ENCODE measurements at regions not wholly inside any gene's neighbourhood (a gene's known extent, or its start where the extent isn't known, plus 50 kb on each side); places are given as distances from the start of the nearest gene placed in this dataset.

DNA sequence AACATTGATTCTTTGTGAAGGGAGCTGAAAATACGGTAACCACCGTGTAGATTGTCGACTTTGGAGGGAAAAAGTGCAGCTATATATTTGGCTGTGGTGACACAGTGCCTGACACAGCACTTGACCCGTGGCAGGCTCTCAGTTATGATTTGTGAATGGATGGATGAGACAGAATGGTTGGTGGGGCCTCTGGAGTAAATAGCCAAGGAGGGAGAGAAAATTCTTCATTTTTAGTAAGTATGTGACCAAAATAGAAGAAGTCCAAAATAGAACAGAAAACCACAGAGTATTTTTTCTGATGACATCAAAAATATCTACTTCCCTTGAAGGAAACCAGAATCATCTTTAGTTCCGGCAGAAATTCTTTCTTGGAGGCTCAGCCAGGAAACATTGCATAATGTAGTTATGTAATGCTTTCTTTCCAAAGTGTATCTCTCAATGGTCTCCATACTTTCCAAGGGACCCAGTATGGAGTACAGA is 82.0 kb upstream of the WSCD2 start:
- no peak for DNase-seq (ENCODE audit: low spot score)
- Mint-ChIP-seq H3K36me3 (ENCODE audit: low read depth) (no peaks in the 10 kb centered on the region), H3K27ac (ENCODE audit: unreplicated experiment) (no peak overlapping the region), H3K4me1 (ENCODE audit: low read depth) (peaks cover 5% of the 10 kb centered on the region), H3K9me3 (ENCODE audit: low read depth) (no peaks in the 10 kb centered on the region), H3K4me3 (ENCODE audit: unreplicated experiment) (no peak overlapping the region), H3K27me3 (ENCODE audit: low read depth) (peaks cover 13% of the 10 kb centered on the region)
- TF ChIP-seq CTCF (IDR thresholded peaks at IDR 0.05) = no peak

DNA sequence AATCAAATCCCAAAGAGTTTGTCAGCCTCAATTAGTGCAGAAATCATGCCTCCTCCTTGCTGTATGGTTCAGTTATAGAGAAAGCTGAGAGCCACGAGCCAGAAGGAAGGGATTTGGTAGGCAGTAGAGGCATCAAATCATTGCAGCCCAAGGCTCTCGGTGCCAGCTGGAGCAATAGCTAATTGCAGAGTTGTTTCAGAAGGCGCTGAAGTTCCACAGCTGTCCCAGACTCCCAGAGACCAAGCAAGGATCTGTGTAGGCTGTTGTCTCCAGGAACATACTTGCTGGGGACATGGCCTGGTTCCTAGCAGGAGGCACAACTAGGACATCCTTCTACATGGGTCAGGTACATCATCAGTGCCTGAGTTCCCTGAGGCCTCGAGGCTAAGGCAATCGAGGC is 80.4 kb upstream of the WSCD2 start:
- DNase-seq (ENCODE audit: low spot score) = no peak
- Mint-ChIP-seq H3K27ac (ENCODE audit: unreplicated experiment) (no peak overlapping the region), H3K36me3 (ENCODE audit: low read depth) (no peaks in the 10 kb centered on the region), H3K9me3 (ENCODE audit: low read depth) (no peaks in the 10 kb centered on the region), H3K27me3 (ENCODE audit: low read depth) (peaks cover 13% of the 10 kb centered on the region), H3K4me3 (ENCODE audit: unreplicated experiment) (no peak overlapping the region), H3K4me1 (ENCODE audit: low read depth) (peaks cover 5% of the 10 kb centered on the region)
- no peak for TF ChIP-seq CTCF (IDR thresholded peaks at IDR 0.05)

DNA sequence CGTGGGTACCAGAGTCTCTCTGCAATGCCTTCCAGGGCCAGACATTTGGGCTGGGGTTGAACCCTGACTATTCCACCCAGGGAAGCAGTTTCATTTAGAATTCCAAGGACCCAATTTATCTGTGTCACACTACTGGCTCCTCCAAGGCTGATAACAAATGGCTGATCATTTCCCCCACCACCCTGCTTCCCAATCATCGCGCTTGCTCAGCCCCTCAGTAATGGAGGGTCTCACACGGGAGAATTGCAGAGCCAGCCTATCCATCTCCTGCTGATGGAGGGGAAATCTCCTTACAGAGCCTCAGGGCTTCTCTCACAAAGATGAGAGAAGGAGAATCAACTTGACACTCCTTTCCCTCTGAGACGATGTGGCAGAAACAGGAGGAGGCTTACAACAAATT is 78.4 kb upstream of the WSCD2 start:
- no peak overlapping the region for H3K4me3 Mint-ChIP-seq (ENCODE audit: unreplicated experiment)
- H3K4me1 Mint-ChIP-seq (ENCODE audit: low read depth) = peaks cover 5% of the 10 kb centered on the region
- no peak for TF ChIP-seq CTCF (IDR thresholded peaks at IDR 0.05)
- H3K9me3 Mint-ChIP-seq (ENCODE audit: low read depth) = no peaks in the 10 kb centered on the region
- DNase-seq (ENCODE audit: low spot score) = no peak
- H3K27me3 Mint-ChIP-seq (ENCODE audit: low read depth) = peaks cover 14% of the 10 kb centered on the region
- H3K36me3 Mint-ChIP-seq (ENCODE audit: low read depth) = no peaks in the 10 kb centered on the region
- no peak overlapping the region for H3K27ac Mint-ChIP-seq (ENCODE audit: unreplicated experiment)

DNA sequence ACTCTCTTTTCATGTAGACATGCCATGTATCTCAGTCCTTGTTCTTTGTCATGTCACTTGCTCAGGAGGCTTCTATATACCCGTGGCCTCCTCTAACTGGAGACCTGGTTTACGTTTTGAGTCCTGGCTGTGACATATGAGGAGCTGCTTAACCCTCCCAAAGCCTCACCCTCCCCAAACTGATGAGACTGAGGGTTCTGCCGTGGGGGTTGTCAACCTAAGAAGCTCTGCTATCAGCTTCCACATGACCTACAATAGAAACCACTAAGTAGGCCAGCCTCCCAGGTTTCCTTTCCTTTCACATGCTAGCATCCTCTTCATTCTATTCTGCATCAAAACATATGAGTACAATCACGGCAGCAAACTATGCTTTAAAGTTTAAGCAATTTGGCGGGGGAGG is 76.8 kb upstream of the WSCD2 start:
- Mint-ChIP-seq H3K27me3 (ENCODE audit: low read depth) (peaks cover 23% of the 10 kb centered on the region), H3K9me3 (ENCODE audit: low read depth) (no peaks in the 10 kb centered on the region), H3K4me3 (ENCODE audit: unreplicated experiment) (no peak overlapping the region), H3K27ac (ENCODE audit: unreplicated experiment) (no peak overlapping the region), H3K4me1 (ENCODE audit: low read depth) (no peaks in the 10 kb centered on the region), H3K36me3 (ENCODE audit: low read depth) (no peaks in the 10 kb centered on the region)
- DNase-seq (ENCODE audit: low spot score) = no peak
- no peak for TF ChIP-seq CTCF (IDR thresholded peaks at IDR 0.05)

- H3K4me3 Mint-ChIP-seq (ENCODE audit: unreplicated experiment) = no peak overlapping the region
- no peaks in the 10 kb centered on the region for H3K36me3 Mint-ChIP-seq (ENCODE audit: low read depth)
- H3K27ac Mint-ChIP-seq (ENCODE audit: unreplicated experiment) = no peak overlapping the region
- H3K27me3 Mint-ChIP-seq (ENCODE audit: low read depth) = peaks cover 20% of the 10 kb centered on the region
- H3K4me1 Mint-ChIP-seq (ENCODE audit: low read depth) = no peaks in the 10 kb centered on the region
- TF ChIP-seq CTCF (IDR thresholded peaks at IDR 0.05) = no peak
- no peaks in the 10 kb centered on the region for H3K9me3 Mint-ChIP-seq (ENCODE audit: low read depth)
- no peak for DNase-seq (ENCODE audit: low spot score)
Observed at GRCh38 chr12:108053512-108053911, 75.6 kb upstream of the WSCD2 start.

All from chondrocyte (in vitro differentiated cells).